HEK293T (cell line): ENCODE measurements at regions not wholly inside any gene's neighbourhood (a gene's known extent, or its start where the extent isn't known, plus 50 kb on each side); places are given as distances from the start of the nearest gene placed in this dataset.

Experiments
- BHLHE40 ChIP-seq: fragments of 450-650 bp; IDR thresholded peaks from 2 replicates; pipeline ENCODE4 v1.6.1; 2016; ENCODE audit warnings: mild to moderate bottlenecking, moderate library complexity, borderline replicate concordance
- LEF1 ChIP-seq: fragments of 450-650 bp; IDR thresholded peaks from 2 replicates; pipeline ENCODE4 v1.6.1; 2017; ENCODE audit warnings: mild to moderate bottlenecking, borderline replicate concordance
- NFRKB ChIP-seq: fragments of 450-650 bp; IDR thresholded peaks from 2 replicates; pipeline ENCODE4 v1.6.1; 2016; ENCODE audit warnings: mild to moderate bottlenecking, moderate library complexity
- PKNOX1 ChIP-seq: fragments of 450-650 bp; IDR thresholded peaks from 2 replicates; pipeline ENCODE4 v1.6.1; 2016
- SUZ12 ChIP-seq: fragments of 450-650 bp; IDR thresholded peaks from 2 replicates; pipeline ENCODE4 v1.6.1; 2016; ENCODE audit warnings: mild to moderate bottlenecking
- TARDBP ChIP-seq: fragments of 450-650 bp; IDR thresholded peaks from 2 replicates; pipeline ENCODE4 v1.6.1; 2016

- no peak for TF ChIP-seq TARDBP
- no peak for TF ChIP-seq SUZ12
- no peak for TF ChIP-seq LEF1
- no peak for TF ChIP-seq BHLHE40
- no peak for TF ChIP-seq PKNOX1
- TF ChIP-seq NFRKB, result no peak
Measured at GRCh38 chr10:44199267-44199666, 185.6 kb downstream of the CXCL12 start.
